ENCODE measurements at regions not wholly inside any gene's neighbourhood (a gene's known extent, or its start where the extent isn't known, plus 50 kb on each side); places are given as distances from the start of the nearest gene placed in this dataset.
A peak's percentile ranks its signal among the peaks of the same experiment; 100 is the strongest.
"Not testable (repeated sequence)": the region's sequence is repeated elsewhere in the genome, so short reads cannot be mapped to it uniquely, and the experiment has no call there.

DNA sequence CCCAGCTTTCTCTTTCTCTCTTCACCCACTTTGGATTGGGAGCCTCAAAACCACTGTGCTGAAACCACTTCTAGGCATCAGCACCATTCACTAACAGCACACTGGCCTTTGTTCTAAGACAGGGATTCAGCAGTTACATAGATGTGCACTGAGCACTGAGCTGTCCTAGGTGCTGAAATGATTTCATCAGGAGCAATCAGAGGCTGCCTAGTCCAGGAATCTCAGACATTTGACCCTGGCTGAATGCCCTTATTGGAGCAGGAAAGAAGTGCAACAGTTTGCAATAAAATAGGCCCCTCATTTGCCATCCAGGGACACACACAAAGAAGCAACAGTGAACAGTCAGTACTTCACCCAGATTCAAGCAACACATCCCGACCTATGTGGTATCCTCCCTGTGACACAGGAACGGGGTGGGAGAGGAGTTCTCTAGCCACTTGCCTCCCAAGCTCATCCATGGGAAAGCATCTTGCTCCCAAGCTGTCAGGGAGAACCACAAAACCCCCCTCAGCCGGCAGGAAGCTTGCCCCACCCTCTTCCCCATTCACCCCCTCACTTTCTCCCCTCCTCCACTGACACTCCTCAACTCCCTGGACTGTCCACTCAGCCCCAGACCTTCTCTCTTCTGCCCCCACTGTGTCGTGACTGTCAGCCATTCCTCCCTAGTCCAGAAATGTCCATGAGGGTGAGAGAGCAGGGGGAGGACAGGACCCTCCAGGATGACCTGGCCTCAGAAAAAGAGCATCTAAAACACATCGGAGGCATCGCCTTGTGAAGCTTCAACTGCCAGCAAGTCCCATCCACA lies 304.4 kb downstream of the PREX1 start:
- no peak overlapping the region for H3K4me3 ChIP-seq
- intact Hi-C loops (cut with DNase I) = no loop called here
- ATAC-seq (peak in 3 of 4 donors; percentile 67 to 86 (median 70)), DNase-seq (no peak)
- no peaks in the 10 kb centered on the region for H3K9me3 ChIP-seq
- no peaks in the 10 kb centered on the region for H3K27me3 ChIP-seq
- no peaks in the 10 kb centered on the region for H3K4me1 ChIP-seq
- TF ChIP-seq CTCF (IDR thresholded peaks at IDR 0.05) (no peak), POLR2A (IDR thresholded peaks at IDR 0.05) (no peak)
- 58% methylated on average over 4 of the region's 6 CpGs for WGBS (ENCODE audit: insufficient coverage, low coverage, low lambda C conversion rate, missing lambda C conversion rate)
- H3K36me3 ChIP-seq = no peaks in the 10 kb centered on the region
- no peak overlapping the region for H3K27ac ChIP-seq

- intact Hi-C loops (cut with DNase I) = no loop called here
- TF ChIP-seq CTCF (IDR thresholded peaks at IDR 0.05) (no peak), POLR2A (IDR thresholded peaks at IDR 0.05) (no peak)
- Histone ChIP-seq H3K9me3 (no peaks in the 10 kb centered on the region), H3K4me1 (no peaks in the 10 kb centered on the region), H3K27ac (no peak overlapping the region), H3K36me3 (no peaks in the 10 kb centered on the region), H3K27me3 (no peaks in the 10 kb centered on the region), H3K4me3 (no peak overlapping the region)
- no peak for ATAC-seq
- 20% methylated on average over 1 of the region's 5 CpGs for WGBS (ENCODE audit: insufficient coverage, low coverage, low lambda C conversion rate, missing lambda C conversion rate)
- no peak for DNase-seq
These were observed 306.7 kb downstream of the PREX1 start for GRCh38 chr20:48521121-48521520.

DNA sequence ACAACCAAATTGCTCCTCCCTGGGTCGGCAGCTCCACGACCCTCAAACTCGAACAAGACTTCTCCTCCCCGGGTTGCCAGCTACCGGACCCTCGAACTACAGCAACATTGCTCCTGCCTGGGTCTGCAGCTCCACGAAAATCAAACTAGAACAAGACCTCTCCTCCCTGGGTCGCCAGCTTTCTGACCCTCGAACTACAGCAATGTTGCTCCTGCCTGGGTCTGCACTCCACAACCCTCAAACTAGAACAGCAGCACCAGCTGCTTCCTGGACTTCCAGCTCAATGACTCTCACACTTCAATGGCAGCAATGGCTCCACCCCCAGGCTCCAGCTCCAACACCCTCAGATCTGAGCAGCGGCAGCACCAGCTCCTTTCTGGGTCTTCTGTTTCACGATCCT lies 311.6 kb downstream of the PREX1 start:
- WGBS (ENCODE audit: insufficient coverage, low coverage, low lambda C conversion rate, missing lambda C conversion rate) = 52% methylated on average over 11 of the region's 11 CpGs

GRCh38 chr20:48514577-48514976 lies 313.2 kb downstream of the PREX1 start:
- not testable (repeated sequence) for DNase-seq
- 52% methylated on average over 10 of the region's 12 CpGs for WGBS (ENCODE audit: insufficient coverage, low coverage, low lambda C conversion rate, missing lambda C conversion rate)

More for the DNA sequence above, 311.6 kb downstream of the PREX1 start:
- not testable (repeated sequence) for H3K36me3 ChIP-seq, H3K27ac ChIP-seq, H3K4me1 ChIP-seq, H3K9me3 ChIP-seq, H3K27me3 ChIP-seq, DNase-seq, H3K4me3 ChIP-seq
- peak in 2 of 4 donors; percentile 43 to 50 for ATAC-seq
- intact Hi-C loops (cut with DNase I) = loop anchor here (2.0 to 10.0 kb wide), 2 partner anchors 621 kb away; no protein-coding TSS in a partner anchor

DNA sequence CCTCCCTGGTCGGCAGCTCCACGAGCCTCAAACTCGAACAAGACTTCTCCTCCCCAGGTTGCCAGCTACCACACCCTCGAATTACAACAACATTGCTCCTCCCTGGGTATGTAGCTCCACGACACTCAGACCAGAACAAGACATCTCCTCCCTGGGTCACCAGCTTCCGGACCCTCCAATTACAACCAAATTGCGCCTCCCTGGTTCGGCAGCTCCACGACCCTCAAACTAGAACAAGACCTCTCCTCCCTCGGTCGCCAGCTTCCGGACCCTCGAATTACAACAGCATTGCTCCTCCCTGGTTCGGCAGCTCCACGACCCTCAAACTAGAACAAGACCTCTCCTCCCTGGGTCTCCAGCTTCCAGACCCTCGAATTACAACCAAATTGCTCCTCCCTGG lies 315.3 kb downstream of the PREX1 start:
- H3K27me3 ChIP-seq, H3K9me3 ChIP-seq, H3K27ac ChIP-seq, ATAC-seq, H3K4me3 ChIP-seq, H3K4me1 ChIP-seq, H3K36me3 ChIP-seq, DNase-seq: not testable (repeated sequence)
- intact Hi-C loops (cut with DNase I) = loop anchor here in 1 of 2 donors (10.0 kb wide), 1 partner anchor 618 kb away; no protein-coding TSS in a partner anchor
- 52% methylated on average over 14 of the region's 16 CpGs for WGBS (ENCODE audit: insufficient coverage, low coverage, low lambda C conversion rate, missing lambda C conversion rate)

More at GRCh38 chr20:48514577-48514976, 313.2 kb downstream of the PREX1 start:
- ATAC-seq, H3K36me3 ChIP-seq, H3K4me1 ChIP-seq, H3K9me3 ChIP-seq, H3K27me3 ChIP-seq, H3K4me3 ChIP-seq, H3K27ac ChIP-seq: not testable (repeated sequence)
- intact Hi-C loops (cut with DNase I) = loop anchor here in 1 of 2 donors (10.0 kb wide), 1 partner anchor 620 kb away; no protein-coding TSS in a partner anchor

DNA sequence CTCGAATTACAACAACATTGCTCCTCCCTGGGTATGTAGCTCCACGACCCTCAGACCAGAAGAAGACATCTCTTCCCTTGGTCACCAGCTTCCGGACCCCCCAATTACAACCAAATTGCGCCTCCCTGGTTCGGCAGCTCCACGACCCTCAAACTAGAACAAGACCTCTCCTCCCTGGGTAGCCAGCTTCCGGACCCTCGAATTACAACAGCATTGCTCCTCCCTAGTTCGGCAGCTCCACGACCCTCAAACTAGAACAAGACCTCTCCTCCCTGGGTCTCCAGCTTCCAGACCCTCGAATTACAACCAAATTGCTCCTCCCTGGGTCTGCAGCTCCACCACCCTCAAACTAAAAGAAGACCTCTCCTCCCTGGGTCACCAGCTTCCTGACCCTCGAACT lies 322.7 kb downstream of the PREX1 start:
- WGBS (ENCODE audit: insufficient coverage, low coverage, low lambda C conversion rate, missing lambda C conversion rate) = 51% methylated on average over 5 of the region's 12 CpGs
- ATAC-seq; intact Hi-C loops (cut with DNase I); H3K4me1 ChIP-seq; DNase-seq; H3K36me3 ChIP-seq; H3K4me3 ChIP-seq; H3K27ac ChIP-seq; H3K27me3 ChIP-seq; H3K9me3 ChIP-seq: not testable (repeated sequence)

Measured in right lobe of liver (tissue), 6 donors.